IMR-90 (cell line): ENCODE measurements at regions not wholly inside any gene's neighbourhood (a gene's known extent, or its start where the extent isn't known, plus 50 kb on each side); places are given as distances from the start of the nearest gene placed in this dataset.

ENCODE experiments used
- ATAC-seq: fragments of 200-7000 bp; cut with Tn5 transposase; 2 replicates; pipeline ENCODE4 v1.9.1; 2020; ENCODE audit warnings: low read depth, mild to moderate bottlenecking, moderate library complexity
- BruUV-seq: library from RNA; stranded (reverse); fragments of 400-500 nt; replicated peaks from 2 replicates; lab custom pipeline; 2021; lab: Mats Ljungman, UMichigan
- CTCF ChIA-PET: fragments of 300-600 bp; formaldehyde crosslinking; extraction: SDS; loops from one replicate; lab custom pipeline; 2021; ENCODE audit warnings: antibody characterized with exemption; lab: Yijun Ruan, JAX
- POLR2A ChIA-PET: fragments of 300-600 bp; sonication (Branson Sonifier 250); formaldehyde crosslinking; loops from one replicate; lab custom pipeline; 2022; ENCODE audit warnings: antibody characterized with exemption; ENCODE audit not compliant: unreplicated experiment; lab: Charles Lee
- DNase-seq: peaks from one replicate; pipeline ENCODE4 v3.0.0; 2013
- H2AFZ ChIP-seq: replicated peaks from 2 replicates; pipeline ENCODE3; 2013; ENCODE audit warnings: low read length, mild to moderate bottlenecking; ENCODE audit not compliant: poor library complexity
- H2AK5ac ChIP-seq: 2 replicates; pipeline ENCODE4 v1.6.1; 2013; ENCODE audit warnings: low read depth, low read length, inconsistent platforms
- H2AK9ac ChIP-seq: replicated peaks from 2 replicates; pipeline ENCODE3; 2013; ENCODE audit warnings: mild to moderate bottlenecking, low read depth, low read length, moderate library complexity; ENCODE audit not compliant: poor library complexity
- H2BK120ac ChIP-seq: 2 replicates; pipeline ENCODE4 v1.6.1; 2013; ENCODE audit warnings: low read depth, low read length, inconsistent platforms
- H2BK15ac ChIP-seq: 3 replicates; pipeline ENCODE4 v1.6.1; 2013; ENCODE audit warnings: low read depth, low read length, inconsistent platforms
- H2BK20ac ChIP-seq: 2 replicates; pipeline ENCODE4 v1.6.1; 2013; ENCODE audit warnings: low read depth, mild to moderate bottlenecking, inconsistent platforms, low read length, moderate library complexity
- H2BK5ac ChIP-seq: 2 replicates; pipeline ENCODE4 v1.6.1; 2013; ENCODE audit warnings: mild to moderate bottlenecking, low read depth, low read length, inconsistent platforms; ENCODE audit not compliant: poor library complexity, severe bottlenecking
- H3K14ac ChIP-seq: replicated peaks from 2 replicates; pipeline ENCODE4 v1.6.1; 2013; ENCODE audit warnings: low read depth, low read length, inconsistent platforms
- H3K18ac ChIP-seq: 2 replicates; pipeline ENCODE4 v1.6.1; 2013; ENCODE audit warnings: low read depth, low read length, control low read depth
- H3K23ac ChIP-seq: 2 replicates; pipeline ENCODE4 v1.6.1; 2013; ENCODE audit warnings: low read depth, low read length, inconsistent platforms
- H3K27ac ChIP-seq: 2 replicates; pipeline ENCODE4 v1.5.1; 2013; ENCODE audit warnings: mild to moderate bottlenecking, control low read depth, low read length; ENCODE audit not compliant: insufficient read depth
- H3K27me3 ChIP-seq: 2 replicates; pipeline ENCODE4 v1.6.1; 2013; ENCODE audit warnings: low read length; ENCODE audit not compliant: control insufficient read depth, insufficient read depth
- H3K36me3 ChIP-seq: 2 replicates; pipeline ENCODE4 v1.6.1; 2013; ENCODE audit warnings: low read length, mixed read lengths; ENCODE audit not compliant: control insufficient read depth, insufficient read depth
- H3K4ac ChIP-seq: 2 replicates; pipeline ENCODE4 v1.6.1; 2013; ENCODE audit warnings: low read depth, low read length, inconsistent platforms
- H3K4me1 ChIP-seq: 2 replicates; pipeline ENCODE4 v1.6.1; 2013; ENCODE audit warnings: low read length, mixed read lengths; ENCODE audit not compliant: control insufficient read depth, insufficient read depth
- H3K4me2 ChIP-seq: 2 replicates; pipeline ENCODE4 v1.6.1; 2013; ENCODE audit warnings: low read depth, mild to moderate bottlenecking, control low read depth, low read length, moderate library complexity
- H3K4me3 ChIP-seq: 2 replicates; pipeline ENCODE4 v1.5.1; 2013; ENCODE audit warnings: low read depth, mild to moderate bottlenecking, control low read depth, low read length, moderate library complexity; ENCODE audit not compliant: insufficient read depth
- H3K56ac ChIP-seq: 2 replicates; pipeline ENCODE4 v1.6.1; 2013; ENCODE audit warnings: low read length, inconsistent platforms; ENCODE audit not compliant: insufficient read depth; ENCODE audit errors: extremely low read depth
- H3K79me1 ChIP-seq, 2 experiments: 2 replicates each; pipeline ENCODE4 v1.6.1; 2013; ENCODE audit warnings: low read length in 2 of 2, inconsistent platforms in 1 of 2, low read depth in 1 of 2
- H3K9ac ChIP-seq: 2 replicates; pipeline ENCODE4 v1.6.1; 2013; ENCODE audit warnings: low read depth, low read length, control low read depth
- H3K9me1 ChIP-seq: 2 replicates; pipeline ENCODE4 v1.6.1; 2013; ENCODE audit warnings: low read length, inconsistent platforms; ENCODE audit not compliant: insufficient read depth
- H3K9me3 ChIP-seq: 2 replicates; pipeline ENCODE4 v1.6.1; 2013; ENCODE audit warnings: low read length; ENCODE audit not compliant: control insufficient read depth, insufficient read depth
- H4K20me1 ChIP-seq: 2 replicates; pipeline ENCODE4 v1.6.1; 2013; ENCODE audit warnings: low read length, inconsistent platforms; ENCODE audit not compliant: insufficient read depth
- H4K5ac ChIP-seq: 2 replicates; pipeline ENCODE4 v1.6.1; 2013; ENCODE audit warnings: mild to moderate bottlenecking, low read depth, low read length, control low read depth
- H4K8ac ChIP-seq, 2 experiments: 2 replicates each; pipeline ENCODE4 v1.6.1; 2013; ENCODE audit warnings: low read depth in 2 of 2, low read length in 2 of 2, control low read depth in 1 of 2, inconsistent platforms in 1 of 2
- H4K91ac ChIP-seq: 2 replicates; pipeline ENCODE4 v1.6.1; 2013; ENCODE audit warnings: low read depth, low read length, inconsistent platforms; ENCODE audit not compliant: insufficient read depth
- BHLHE40 ChIP-seq: fragments of 150-350 bp; IDR thresholded peaks from 2 replicates; pipeline ENCODE4 v1.6.1; 2016; ENCODE audit warnings: mild to moderate bottlenecking, low read depth, low read length
- MXI1 ChIP-seq: IDR thresholded peaks from 2 replicates; pipeline ENCODE4 v1.6.1; 2012; ENCODE audit warnings: low read depth, mild to moderate bottlenecking, low read length, moderate library complexity, borderline replicate concordance
- RAD21 ChIP-seq: IDR thresholded peaks from 2 replicates; pipeline ENCODE4 v1.6.1; 2012; ENCODE audit warnings: low read length, improper control_type of control experiment
- RCOR1 ChIP-seq: IDR thresholded peaks from 2 replicates; pipeline ENCODE4 v1.6.1; 2012; ENCODE audit warnings: mild to moderate bottlenecking, low read length, improper control_type of control experiment; ENCODE audit not compliant: insufficient replicate concordance
- SMC3 ChIP-seq: fragments of 150-350 bp; IDR thresholded peaks from 2 replicates; pipeline ENCODE4 v1.6.1; 2016; ENCODE audit warnings: low read depth, mild to moderate bottlenecking, antibody characterized with exemption, low read length, moderate library complexity
- USF2 ChIP-seq: fragments of 150-350 bp; IDR thresholded peaks from 2 replicates; pipeline ENCODE4 v1.6.1; 2017; ENCODE audit warnings: mild to moderate bottlenecking, antibody characterized with exemption, low read length, low read depth
- WGBS, 2 experiments: methylation state at CpG; one replicate each; pipeline versions ENCODE4 v1.1.5 to v1.1.7; 2013; ENCODE audit warnings: missing lambda C conversion rate in 2 of 2; ENCODE audit not compliant: insufficient read length in 1 of 2; ENCODE audit errors: extremely low coverage in 2 of 2; 5-methylcytosine and 5-hydroxymethylcytosine counted together
- dilution Hi-C: fragments of 300-500 bp; cut with HindIII; formaldehyde crosslinking; loops from one replicate; pipeline ENCODE4 v1.14.3; 2018; ENCODE audit warnings: low sequenced_read_pairs; ENCODE audit not compliant: unreplicated experiment
- in situ Hi-C: fragments of 300-500 bp; cut with MboI; formaldehyde crosslinking; loops from 3 replicates; pipeline ENCODE4 v1.14.3; 2019; ENCODE audit warnings: low sequenced_read_pairs, inconsistent platforms, mixed read lengths
- intact Hi-C: fragments of 100-400 bp; cut with micrococcal nuclease; formaldehyde crosslinking; loops from 2 replicates; pipeline ENCODE4 v1.10.0; 2022
- TF ChIP-seq, protein P1 (sequence below): conservative IDR thresholded peaks from 2 replicates; pipeline ENCODE4 v1.5.1; 2012; ENCODE audit warnings: mild to moderate bottlenecking, low read depth, low read length, improper control_type of control experiment

DNA sequence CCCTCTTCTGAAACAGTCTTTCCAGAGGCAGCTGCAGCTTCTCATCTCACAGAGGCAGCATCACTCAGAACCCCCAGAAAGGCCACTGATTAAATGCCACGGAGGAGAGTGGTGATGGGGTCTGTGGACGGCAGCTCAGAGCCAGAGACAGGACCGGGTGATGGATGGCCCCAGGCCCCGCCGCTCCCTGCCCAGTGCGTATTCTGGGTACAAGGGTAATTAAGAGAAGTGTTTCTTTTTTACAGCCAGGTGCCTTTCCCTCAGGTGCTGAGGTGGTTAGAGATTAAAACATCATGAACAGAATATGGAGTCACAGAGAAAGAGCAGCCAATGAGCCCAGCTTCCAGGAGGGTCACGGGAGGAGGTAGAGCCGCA lies 434.5 kb downstream of the PREX1 start:
- no peak overlapping the region for H2BK120ac ChIP-seq
- WGBS, 2 experiments, result no CpG with 5 or more reads among the region's 8 CpGs
- BruUV-seq, result no TSS peak
- H2AK9ac ChIP-seq, result no peak overlapping the region
- H3K4ac ChIP-seq, result no peak overlapping the region
- DNase-seq (no peak), ATAC-seq (no peak)
- H3K9ac ChIP-seq, result no peak overlapping the region
- no peak overlapping the region for H3K4me3 ChIP-seq
- H3K4me2 ChIP-seq, result no peak overlapping the region
- ChIA-PET CTCF (no interaction called here), POLR2A (no interaction called here)
- H3K79me1 ChIP-seq, result no peaks in the 10 kb centered on the region
- H4K8ac ChIP-seq, result no peak overlapping the region
- H3K36me3 ChIP-seq, result no peaks in the 10 kb centered on the region
- in situ Hi-C loops (no loop called here), intact Hi-C loops (no loop called here), dilution Hi-C loops (no loop called here)
- no peak overlapping the region for H3K56ac ChIP-seq
- no peak overlapping the region for H3K27ac ChIP-seq
- H4K20me1 ChIP-seq, result no peaks in the 10 kb centered on the region
- H3K9me3 ChIP-seq, result no peaks in the 10 kb centered on the region
- H2AK5ac ChIP-seq, result no peak overlapping the region
- H2BK5ac ChIP-seq, result no peak overlapping the region
- H3K4me1 ChIP-seq, result no peaks in the 10 kb centered on the region; the same call in 1 of the 2 replicates
- no peak overlapping the region for H2BK20ac ChIP-seq
- H3K27me3 ChIP-seq, result peaks cover 16% of the 10 kb centered on the region
- no peak overlapping the region for H4K91ac ChIP-seq
- no peak overlapping the region for H3K18ac ChIP-seq
- no peak overlapping the region for H4K5ac ChIP-seq
- no peaks in the 10 kb centered on the region for H3K9me1 ChIP-seq
- no peak overlapping the region for H3K14ac ChIP-seq
- H2BK15ac ChIP-seq, result no peak overlapping the region
- H2AFZ ChIP-seq, result no peak overlapping the region
- TF ChIP-seq RCOR1 (no peak), RAD21 (no peak), SMC3 (no peak), USF2 (no peak), BHLHE40 (no peak), MXI1 (no peak)
- TF ChIP-seq, protein P1, sequence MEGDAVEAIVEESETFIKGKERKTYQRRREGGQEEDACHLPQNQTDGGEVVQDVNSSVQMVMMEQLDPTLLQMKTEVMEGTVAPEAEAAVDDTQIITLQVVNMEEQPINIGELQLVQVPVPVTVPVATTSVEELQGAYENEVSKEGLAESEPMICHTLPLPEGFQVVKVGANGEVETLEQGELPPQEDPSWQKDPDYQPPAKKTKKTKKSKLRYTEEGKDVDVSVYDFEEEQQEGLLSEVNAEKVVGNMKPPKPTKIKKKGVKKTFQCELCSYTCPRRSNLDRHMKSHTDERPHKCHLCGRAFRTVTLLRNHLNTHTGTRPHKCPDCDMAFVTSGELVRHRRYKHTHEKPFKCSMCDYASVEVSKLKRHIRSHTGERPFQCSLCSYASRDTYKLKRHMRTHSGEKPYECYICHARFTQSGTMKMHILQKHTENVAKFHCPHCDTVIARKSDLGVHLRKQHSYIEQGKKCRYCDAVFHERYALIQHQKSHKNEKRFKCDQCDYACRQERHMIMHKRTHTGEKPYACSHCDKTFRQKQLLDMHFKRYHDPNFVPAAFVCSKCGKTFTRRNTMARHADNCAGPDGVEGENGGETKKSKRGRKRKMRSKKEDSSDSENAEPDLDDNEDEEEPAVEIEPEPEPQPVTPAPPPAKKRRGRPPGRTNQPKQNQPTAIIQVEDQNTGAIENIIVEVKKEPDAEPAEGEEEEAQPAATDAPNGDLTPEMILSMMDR, result no peak
- no peak overlapping the region for H3K23ac ChIP-seq
